HepG2 (cell line): ENCODE measurements at regions not wholly inside any gene's neighbourhood (a gene's known extent, or its start where the extent isn't known, plus 50 kb on each side); places are given as distances from the start of the nearest gene placed in this dataset.

Experiments used
- GTF2F1 ChIP-seq: fragments of 150-350 bp; IDR thresholded peaks from 2 replicates; pipeline ENCODE4 v1.6.1; 2014; ENCODE audit warnings: low read length
- KAT8 ChIP-seq: IDR thresholded peaks from 2 replicates; pipeline ENCODE4 v1.6.1; 2016; ENCODE audit warnings: missing genetic modification reagents, missing compliant biosample characterization
- MYC ChIP-seq: sonication (generic); formaldehyde crosslinking; IDR thresholded peaks from 2 replicates; pipeline ENCODE4 v1.9.0; 2021; ENCODE audit warnings: missing genetic modification reagents, borderline replicate concordance
- SIN3B ChIP-seq: fragments of 150-350 bp; IDR thresholded peaks from 2 replicates; pipeline ENCODE4 v1.6.1; 2014; ENCODE audit warnings: low read length
- ZNF10 ChIP-seq: sonication (generic); formaldehyde crosslinking; IDR thresholded peaks from 2 replicates; pipeline ENCODE4 v1.4.0; 2020; ENCODE audit warnings: mild to moderate bottlenecking, low read depth, missing genetic modification reagents, borderline replicate concordance

DNA sequence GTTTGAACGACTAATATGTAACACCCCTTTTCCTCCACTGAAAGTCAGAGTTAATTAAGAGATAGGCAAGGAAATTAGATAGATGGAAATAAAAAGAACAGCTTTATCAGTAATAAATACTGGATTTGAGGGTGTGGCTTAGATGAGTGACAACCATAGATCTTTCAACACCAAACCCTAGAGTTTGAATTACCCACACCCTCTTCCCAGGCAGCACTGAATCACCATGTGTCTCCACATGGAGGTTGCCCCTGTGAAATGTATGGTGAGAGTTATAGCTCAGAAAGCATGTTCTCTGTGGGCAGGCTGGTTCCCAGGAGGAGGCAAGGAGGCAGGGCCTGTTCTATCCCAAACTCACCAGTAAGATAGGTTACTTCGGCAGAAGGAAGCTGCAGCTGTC lies 69.7 kb downstream of the TMEM174 start:
- TF ChIP-seq ZNF10 (CRISPR knock-in tag): no peak
- TF ChIP-seq MYC (CRISPR knock-in tag): no peak
- no peak for TF ChIP-seq GTF2F1
- TF ChIP-seq KAT8: no peak
- no peak for TF ChIP-seq SIN3B
